GM12878 (cell line): ENCODE measurements at regions not wholly inside any gene's neighbourhood (a gene's known extent, or its start where the extent isn't known, plus 50 kb on each side); places are given as distances from the start of the nearest gene placed in this dataset.

Experiments used
- ATF3 ChIP-seq: IDR thresholded peaks from 2 replicates; pipeline ENCODE4 v1.6.1; 2011; ENCODE audit warnings: low read depth, mild to moderate bottlenecking, low read length, moderate library complexity, borderline replicate concordance; ENCODE audit errors: extremely low read depth
- MXI1 ChIP-seq: fragments of 150-350 bp; IDR thresholded peaks from 2 replicates; pipeline ENCODE4 v1.6.1; 2011; ENCODE audit warnings: low read depth, mild to moderate bottlenecking, inconsistent platforms, low read length, improper control_type of control experiment
- NFYA ChIP-seq: IDR thresholded peaks from 2 replicates; pipeline ENCODE4 v1.6.1; 2011; ENCODE audit warnings: low read depth, mild to moderate bottlenecking, low read length, improper control_type of control experiment, borderline replicate concordance
- POLR2A ChIP-seq: IDR thresholded peaks from 2 replicates; pipeline ENCODE4 v1.6.1; 2011; ENCODE audit warnings: low read depth, mild to moderate bottlenecking, low read length
- RCOR1 ChIP-seq: conservative IDR thresholded peaks from 2 replicates; pipeline ENCODE4 v1.6.1; 2012; ENCODE audit warnings: low read depth, low read length, improper control_type of control experiment
- SRF ChIP-seq, 2 experiments: IDR thresholded peaks; 2 replicates each; pipeline ENCODE4 v1.6.1; 2011; ENCODE audit warnings: low read depth in 2 of 2, low read length in 2 of 2, mild to moderate bottlenecking in 1 of 2, moderate library complexity in 1 of 2
- SUZ12 ChIP-seq: fragments of 200-600 bp; sonication (generic); IDR thresholded peaks from one replicate; pipeline ENCODE4 v1.6.1; 2018; ENCODE audit warnings: antibody characterized with exemption, mild to moderate bottlenecking; ENCODE audit not compliant: unreplicated experiment
- TCF3 ChIP-seq: IDR thresholded peaks from 2 replicates; pipeline ENCODE4 v1.6.1; 2012; ENCODE audit warnings: low read depth, mild to moderate bottlenecking, low read length, borderline replicate concordance; ENCODE audit not compliant: insufficient read depth
- TF ChIP-seq, protein P1 (sequence below), 3 experiments: IDR thresholded peaks in 2 of 3; conservative IDR thresholded peaks in 1 of 3; 2 replicates each; pipeline ENCODE4 v1.5.1; 2011; ENCODE audit warnings: low read depth in 3 of 3, low read length in 3 of 3, mild to moderate bottlenecking in 3 of 3, control low read depth in 2 of 3, moderate library complexity in 2 of 3, inconsistent platforms in 1 of 3, mixed read lengths in 1 of 3; ENCODE audit not compliant: control insufficient read depth in 2 of 3, insufficient read depth in 1 of 3; ENCODE audit errors: extremely low read depth in 1 of 3

GRCh38 chr12:115443351-115443938, 759.5 kb upstream of the TBX3 start:
- TF ChIP-seq, protein P1, sequence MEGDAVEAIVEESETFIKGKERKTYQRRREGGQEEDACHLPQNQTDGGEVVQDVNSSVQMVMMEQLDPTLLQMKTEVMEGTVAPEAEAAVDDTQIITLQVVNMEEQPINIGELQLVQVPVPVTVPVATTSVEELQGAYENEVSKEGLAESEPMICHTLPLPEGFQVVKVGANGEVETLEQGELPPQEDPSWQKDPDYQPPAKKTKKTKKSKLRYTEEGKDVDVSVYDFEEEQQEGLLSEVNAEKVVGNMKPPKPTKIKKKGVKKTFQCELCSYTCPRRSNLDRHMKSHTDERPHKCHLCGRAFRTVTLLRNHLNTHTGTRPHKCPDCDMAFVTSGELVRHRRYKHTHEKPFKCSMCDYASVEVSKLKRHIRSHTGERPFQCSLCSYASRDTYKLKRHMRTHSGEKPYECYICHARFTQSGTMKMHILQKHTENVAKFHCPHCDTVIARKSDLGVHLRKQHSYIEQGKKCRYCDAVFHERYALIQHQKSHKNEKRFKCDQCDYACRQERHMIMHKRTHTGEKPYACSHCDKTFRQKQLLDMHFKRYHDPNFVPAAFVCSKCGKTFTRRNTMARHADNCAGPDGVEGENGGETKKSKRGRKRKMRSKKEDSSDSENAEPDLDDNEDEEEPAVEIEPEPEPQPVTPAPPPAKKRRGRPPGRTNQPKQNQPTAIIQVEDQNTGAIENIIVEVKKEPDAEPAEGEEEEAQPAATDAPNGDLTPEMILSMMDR (IDR thresholded peaks at IDR 0.05 in 2 of 3, conservative IDR thresholded peaks at IDR 0.05 in 1 of 3; ENCODE audit: control insufficient read depth in 2 of 3, extremely low read depth in 1 of 3, insufficient read depth in 1 of 3, low read depth in 3 of 3, low read length in 3 of 3), result no peak
- no peak for TF ChIP-seq TCF3
- no peak for TF ChIP-seq ATF3
- no peak for TF ChIP-seq RCOR1
- TF ChIP-seq SRF (IDR thresholded peaks at IDR 0.05; ENCODE audit: low read depth in 2 of 2, low read length in 2 of 2), result no peak
- TF ChIP-seq NFYA, result no peak
- no peak for TF ChIP-seq MXI1
- TF ChIP-seq SUZ12, result no peak
- no peak for TF ChIP-seq POLR2A
